HL-60 (cell line): ENCODE measurements at regions not wholly inside any gene's neighbourhood (a gene's known extent, or its start where the extent isn't known, plus 50 kb on each side); places are given as distances from the start of the nearest gene placed in this dataset.

ENCODE experiments used
- DNase-seq, 2 experiments: peaks; one replicate each; pipeline ENCODE4 v3.0.0-alpha.2; 2010 to 2020; ENCODE audit warnings: low read depth in 1 of 2, low spot score in 1 of 2
- H3K27ac ChIP-seq: fragments of 250-450 bp; sonication (Bioruptor Pico); replicated peaks from 2 replicates; pipeline ENCODE4 v1.5.1; 2020; ENCODE audit warnings: mild to moderate bottlenecking, moderate library complexity
- H3K27me3 ChIP-seq: fragments of 250-450 bp; sonication (Bioruptor Pico); 2 replicates; pipeline ENCODE4 v1.5.1; 2021; ENCODE audit warnings: mild to moderate bottlenecking, moderate library complexity; ENCODE audit not compliant: insufficient read depth, poor library complexity, severe bottlenecking
- H3K4me3 ChIP-seq: replicated peaks from 2 replicates; pipeline ENCODE4 v1.5.1; 2011; ENCODE audit warnings: mild to moderate bottlenecking, control low read depth, low read length; ENCODE audit not compliant: insufficient read depth
- GABPA ChIP-seq: IDR thresholded peaks from 2 replicates; pipeline ENCODE4 v1.6.1; 2012; ENCODE audit warnings: low read depth
- POLR2AphosphoS5 ChIP-seq: IDR thresholded peaks from 2 replicates; pipeline ENCODE4 v1.6.1; 2012; ENCODE audit warnings: low read depth
- SPI1 ChIP-seq: IDR thresholded peaks from 2 replicates; pipeline ENCODE4 v1.6.1; 2012; ENCODE audit warnings: low read depth, mild to moderate bottlenecking, borderline replicate concordance
- TF ChIP-seq, protein P1 (sequence below): IDR thresholded peaks from one replicate; pipeline ENCODE4 v1.5.1; 2011; ENCODE audit warnings: low read length, control low read depth, inconsistent platforms; ENCODE audit not compliant: insufficient read depth
- TF ChIP-seq, protein P2 (sequence below): IDR thresholded peaks from 2 replicates; pipeline ENCODE4 v1.6.1; 2012; ENCODE audit warnings: low read depth; ENCODE audit not compliant: insufficient replicate concordance

- Histone ChIP-seq H3K4me3 (no peak overlapping the region), H3K27me3 (no peaks in the 10 kb centered on the region), H3K27ac (no peak overlapping the region)
- TF ChIP-seq GABPA (no peak), SPI1 (no peak), POLR2AphosphoS5 (no peak)
- TF ChIP-seq, protein P1, sequence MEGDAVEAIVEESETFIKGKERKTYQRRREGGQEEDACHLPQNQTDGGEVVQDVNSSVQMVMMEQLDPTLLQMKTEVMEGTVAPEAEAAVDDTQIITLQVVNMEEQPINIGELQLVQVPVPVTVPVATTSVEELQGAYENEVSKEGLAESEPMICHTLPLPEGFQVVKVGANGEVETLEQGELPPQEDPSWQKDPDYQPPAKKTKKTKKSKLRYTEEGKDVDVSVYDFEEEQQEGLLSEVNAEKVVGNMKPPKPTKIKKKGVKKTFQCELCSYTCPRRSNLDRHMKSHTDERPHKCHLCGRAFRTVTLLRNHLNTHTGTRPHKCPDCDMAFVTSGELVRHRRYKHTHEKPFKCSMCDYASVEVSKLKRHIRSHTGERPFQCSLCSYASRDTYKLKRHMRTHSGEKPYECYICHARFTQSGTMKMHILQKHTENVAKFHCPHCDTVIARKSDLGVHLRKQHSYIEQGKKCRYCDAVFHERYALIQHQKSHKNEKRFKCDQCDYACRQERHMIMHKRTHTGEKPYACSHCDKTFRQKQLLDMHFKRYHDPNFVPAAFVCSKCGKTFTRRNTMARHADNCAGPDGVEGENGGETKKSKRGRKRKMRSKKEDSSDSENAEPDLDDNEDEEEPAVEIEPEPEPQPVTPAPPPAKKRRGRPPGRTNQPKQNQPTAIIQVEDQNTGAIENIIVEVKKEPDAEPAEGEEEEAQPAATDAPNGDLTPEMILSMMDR, result no peak
- TF ChIP-seq, protein P2, sequence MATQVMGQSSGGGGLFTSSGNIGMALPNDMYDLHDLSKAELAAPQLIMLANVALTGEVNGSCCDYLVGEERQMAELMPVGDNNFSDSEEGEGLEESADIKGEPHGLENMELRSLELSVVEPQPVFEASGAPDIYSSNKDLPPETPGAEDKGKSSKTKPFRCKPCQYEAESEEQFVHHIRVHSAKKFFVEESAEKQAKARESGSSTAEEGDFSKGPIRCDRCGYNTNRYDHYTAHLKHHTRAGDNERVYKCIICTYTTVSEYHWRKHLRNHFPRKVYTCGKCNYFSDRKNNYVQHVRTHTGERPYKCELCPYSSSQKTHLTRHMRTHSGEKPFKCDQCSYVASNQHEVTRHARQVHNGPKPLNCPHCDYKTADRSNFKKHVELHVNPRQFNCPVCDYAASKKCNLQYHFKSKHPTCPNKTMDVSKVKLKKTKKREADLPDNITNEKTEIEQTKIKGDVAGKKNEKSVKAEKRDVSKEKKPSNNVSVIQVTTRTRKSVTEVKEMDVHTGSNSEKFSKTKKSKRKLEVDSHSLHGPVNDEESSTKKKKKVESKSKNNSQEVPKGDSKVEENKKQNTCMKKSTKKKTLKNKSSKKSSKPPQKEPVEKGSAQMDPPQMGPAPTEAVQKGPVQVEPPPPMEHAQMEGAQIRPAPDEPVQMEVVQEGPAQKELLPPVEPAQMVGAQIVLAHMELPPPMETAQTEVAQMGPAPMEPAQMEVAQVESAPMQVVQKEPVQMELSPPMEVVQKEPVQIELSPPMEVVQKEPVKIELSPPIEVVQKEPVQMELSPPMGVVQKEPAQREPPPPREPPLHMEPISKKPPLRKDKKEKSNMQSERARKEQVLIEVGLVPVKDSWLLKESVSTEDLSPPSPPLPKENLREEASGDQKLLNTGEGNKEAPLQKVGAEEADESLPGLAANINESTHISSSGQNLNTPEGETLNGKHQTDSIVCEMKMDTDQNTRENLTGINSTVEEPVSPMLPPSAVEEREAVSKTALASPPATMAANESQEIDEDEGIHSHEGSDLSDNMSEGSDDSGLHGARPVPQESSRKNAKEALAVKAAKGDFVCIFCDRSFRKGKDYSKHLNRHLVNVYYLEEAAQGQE, result no peak
- DNase-seq, result no peak
These were observed 73.9 kb downstream of the TEX29 start for GRCh38 chr13:111394211-111394922.

DNA sequence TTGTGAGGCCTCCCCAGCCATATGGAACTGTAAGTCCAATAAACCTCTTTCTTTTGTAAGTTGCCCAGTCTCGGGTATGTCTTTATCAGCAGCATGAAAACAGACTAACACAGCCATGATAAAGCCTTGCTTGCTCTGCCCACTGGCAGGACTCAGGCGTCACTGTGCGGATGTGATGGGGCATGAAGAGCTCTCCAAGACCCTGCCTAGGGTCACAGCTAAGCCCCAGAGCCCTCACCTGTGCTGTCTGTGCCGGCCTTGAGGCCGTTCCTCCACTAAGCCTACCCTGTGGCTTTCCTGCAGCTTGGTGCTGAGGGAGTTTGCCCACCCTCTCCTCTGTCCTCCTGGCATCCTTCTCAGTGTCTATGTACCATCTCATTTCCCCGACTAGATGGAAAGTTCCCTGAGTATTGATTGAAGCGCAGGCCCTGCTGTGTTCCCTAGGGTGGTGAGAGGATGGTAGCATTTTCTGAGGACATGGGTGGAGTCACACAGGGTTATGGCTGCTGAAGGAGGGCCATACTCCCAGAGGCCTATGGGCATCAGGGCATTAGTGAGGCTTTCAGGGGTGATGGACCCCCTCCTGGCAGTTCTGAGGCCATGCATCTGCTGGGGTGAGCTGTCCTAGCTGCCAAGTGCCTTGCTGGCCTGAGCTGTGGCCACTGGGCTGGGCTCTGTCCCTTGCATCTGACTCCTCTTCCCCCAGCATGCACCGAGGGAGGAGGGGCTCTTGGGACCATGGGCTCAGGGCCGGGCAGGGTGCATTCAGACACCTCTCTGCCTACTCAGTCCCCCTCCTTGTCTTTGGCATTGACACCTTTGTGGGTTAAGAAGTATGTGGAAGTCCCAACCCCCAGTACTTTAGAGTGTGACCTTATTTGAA is 75.3 kb downstream of the TEX29 start:
- Histone ChIP-seq H3K27me3 (no peaks in the 10 kb centered on the region), H3K4me3 (no peak overlapping the region), H3K27ac (no peak overlapping the region)
- TF ChIP-seq GABPA (no peak), POLR2AphosphoS5 (no peak)
- TF ChIP-seq, protein P2, result no peak
- no peak for DNase-seq

- no peak overlapping the region for H3K27ac ChIP-seq
- TF ChIP-seq POLR2AphosphoS5 (no peak), SPI1 (no peak)
- TF ChIP-seq, protein P2, result no peak
- no peak for DNase-seq
- no peaks in the 10 kb centered on the region for H3K27me3 ChIP-seq
- no peak overlapping the region for H3K4me3 ChIP-seq
These were observed 76.0 kb downstream of the TEX29 start for GRCh38 chr13:111396457-111396856.

- H3K27me3 ChIP-seq, result no peaks in the 10 kb centered on the region
These were observed 76.9 kb downstream of the TEX29 start for GRCh38 chr13:111397202-111397880.

More at GRCh38 chr13:111397202-111397880, 76.9 kb downstream of the TEX29 start:
- Histone ChIP-seq H3K27ac (no peak overlapping the region), H3K4me3 (no peak overlapping the region)
- TF ChIP-seq POLR2AphosphoS5, result no peak
- TF ChIP-seq, protein P2, result no peak
- TF ChIP-seq GABPA, result no peak
- no peak for TF ChIP-seq SPI1
- DNase-seq, result no peak
